DND-41 (cell line): ENCODE measurements at regions not wholly inside any gene's neighbourhood (a gene's known extent, or its start where the extent isn't known, plus 50 kb on each side); places are given as distances from the start of the nearest gene placed in this dataset.

Experiments used
- CTCF ChIP-seq: IDR thresholded peaks from 2 replicates; pipeline ENCODE4 v1.5.1; 2012; ENCODE audit warnings: borderline replicate concordance, low read length, moderate library complexity, mild to moderate bottlenecking; ENCODE audit not compliant: poor library complexity, severe bottlenecking; ENCODE audit errors: extremely low read depth
- EZH2 ChIP-seq: IDR thresholded peaks from 3 replicates; pipeline ENCODE4 v1.6.1; 2012; ENCODE audit warnings: borderline replicate concordance, low read depth, mild to moderate bottlenecking, moderate library complexity, low read length, inconsistent platforms; ENCODE audit not compliant: severe bottlenecking

DNA sequence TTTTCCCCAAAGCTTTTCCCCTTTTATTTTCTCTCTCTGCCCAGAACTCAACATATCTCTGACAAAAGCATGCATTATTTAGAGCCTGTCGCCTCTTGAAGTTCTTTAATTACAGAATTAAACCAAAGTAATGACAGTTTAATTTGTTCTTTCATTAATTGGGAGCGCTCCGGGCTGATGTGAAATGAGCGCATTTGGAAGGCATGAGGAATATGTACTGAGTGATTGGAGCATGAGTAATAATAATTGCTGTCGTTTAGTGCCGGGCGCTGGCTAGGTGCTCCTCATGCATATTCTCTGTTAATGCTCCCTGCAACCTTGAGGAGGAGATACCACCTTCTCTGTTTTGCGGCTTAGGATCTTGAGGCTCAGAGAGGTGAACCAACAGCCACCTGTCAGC is 120.5 kb downstream of the SLC25A47 start:
- TF ChIP-seq CTCF, result no peak
- TF ChIP-seq EZH2, result no peak
